ACC112 (cell line): ENCODE measurements at regions not wholly inside any gene's neighbourhood (a gene's known extent, or its start where the extent isn't known, plus 50 kb on each side); places are given as distances from the start of the nearest gene placed in this dataset.

ENCODE experiments used
- H2AFZ ChIP-seq: fragments of 200-600 bp; sonication (generic); one replicate; pipeline ENCODE4 v1.6.0; 2017; ENCODE audit warnings: antibody characterized with exemption, low read length; ENCODE audit not compliant: unreplicated experiment
- H3K27ac ChIP-seq: fragments of 200-600 bp; sonication (generic); 2 replicates; pipeline ENCODE4 v1.5.1; 2014; ENCODE audit warnings: low read depth, mild to moderate bottlenecking, antibody characterized with exemption, low read length, moderate library complexity
- H3K27me3 ChIP-seq: fragments of 200-600 bp; sonication (generic); 2 replicates; pipeline ENCODE4 v1.6.1; 2014; ENCODE audit warnings: mild to moderate bottlenecking, antibody characterized with exemption, low read length, moderate library complexity, mixed read lengths; ENCODE audit not compliant: insufficient read depth
- H3K36me3 ChIP-seq: fragments of 200-600 bp; sonication (generic); 2 replicates; pipeline ENCODE4 v1.6.1; 2016; ENCODE audit warnings: mild to moderate bottlenecking, antibody characterized with exemption, low read length, moderate library complexity, mixed read lengths; ENCODE audit not compliant: insufficient read depth
- H3K4me1 ChIP-seq: fragments of 200-600 bp; sonication (generic); one replicate; pipeline ENCODE4 v1.6.1; 2016; ENCODE audit warnings: low read length, mixed read lengths; ENCODE audit not compliant: insufficient read depth, unreplicated experiment, control insufficient read depth
- H3K4me3 ChIP-seq: fragments of 200-600 bp; sonication (generic); 2 replicates; pipeline ENCODE4 v1.5.1; 2014; ENCODE audit warnings: mild to moderate bottlenecking, low read depth, low read length
- H3K79me2 ChIP-seq: fragments of 200-600 bp; sonication (generic); one replicate; pipeline ENCODE4 v1.6.0; 2016; ENCODE audit warnings: low read length; ENCODE audit not compliant: control insufficient read depth, unreplicated experiment, insufficient read depth

DNA sequence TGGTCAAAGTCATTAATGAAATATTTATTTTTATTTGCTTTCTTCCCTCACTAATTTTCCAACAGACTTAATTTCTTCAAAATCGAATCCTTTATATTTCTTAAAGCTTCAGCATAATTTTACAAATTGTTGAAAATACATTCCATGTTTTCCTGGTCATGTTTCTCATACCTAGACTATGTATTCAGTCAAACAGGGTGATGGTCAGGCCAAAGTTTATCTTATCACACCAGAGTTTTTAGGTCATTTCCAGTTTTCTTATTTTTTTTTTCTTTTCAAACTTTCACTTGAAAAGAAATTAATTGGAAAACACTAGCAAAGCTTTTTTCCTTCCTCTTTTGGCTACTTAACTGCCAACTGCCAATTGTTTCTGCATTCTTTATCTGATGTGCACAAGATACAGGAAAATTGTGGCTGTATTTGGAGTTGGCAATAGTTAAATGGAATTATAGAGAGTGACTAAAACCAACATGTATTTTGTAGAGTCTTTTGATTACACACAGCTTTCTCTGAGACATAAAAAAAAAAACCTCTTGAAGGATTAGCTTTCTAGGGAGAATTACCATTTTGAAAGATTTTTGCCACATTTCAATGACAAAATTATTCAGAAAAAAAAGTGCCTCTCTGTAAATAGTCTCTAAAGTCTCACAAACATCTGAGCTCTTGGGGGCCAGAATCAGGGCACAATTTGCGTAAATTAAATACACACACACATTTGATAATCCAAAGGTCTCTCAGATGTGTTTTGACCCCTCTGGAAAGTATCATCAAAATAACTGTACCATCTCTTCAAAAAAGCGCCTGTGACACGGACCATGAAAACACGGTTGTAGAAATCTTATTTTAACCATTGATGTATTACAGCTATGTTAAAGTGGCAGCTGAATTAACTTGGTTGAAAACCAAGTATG, 603.2 kb upstream of the KCNMB2 start:
- H3K36me3 ChIP-seq: no peaks in the 10 kb centered on the region
- H3K27me3 ChIP-seq: no peaks in the 10 kb centered on the region
- no peaks in the 10 kb centered on the region for H3K79me2 ChIP-seq
- H3K4me3 ChIP-seq: no peak overlapping the region
- H2AFZ ChIP-seq: peak overlapping the region; percentile 52
- peak overlapping the region; percentile 57 for H3K27ac ChIP-seq
- peaks cover 54% of the 10 kb centered on the region for H3K4me1 ChIP-seq

DNA sequence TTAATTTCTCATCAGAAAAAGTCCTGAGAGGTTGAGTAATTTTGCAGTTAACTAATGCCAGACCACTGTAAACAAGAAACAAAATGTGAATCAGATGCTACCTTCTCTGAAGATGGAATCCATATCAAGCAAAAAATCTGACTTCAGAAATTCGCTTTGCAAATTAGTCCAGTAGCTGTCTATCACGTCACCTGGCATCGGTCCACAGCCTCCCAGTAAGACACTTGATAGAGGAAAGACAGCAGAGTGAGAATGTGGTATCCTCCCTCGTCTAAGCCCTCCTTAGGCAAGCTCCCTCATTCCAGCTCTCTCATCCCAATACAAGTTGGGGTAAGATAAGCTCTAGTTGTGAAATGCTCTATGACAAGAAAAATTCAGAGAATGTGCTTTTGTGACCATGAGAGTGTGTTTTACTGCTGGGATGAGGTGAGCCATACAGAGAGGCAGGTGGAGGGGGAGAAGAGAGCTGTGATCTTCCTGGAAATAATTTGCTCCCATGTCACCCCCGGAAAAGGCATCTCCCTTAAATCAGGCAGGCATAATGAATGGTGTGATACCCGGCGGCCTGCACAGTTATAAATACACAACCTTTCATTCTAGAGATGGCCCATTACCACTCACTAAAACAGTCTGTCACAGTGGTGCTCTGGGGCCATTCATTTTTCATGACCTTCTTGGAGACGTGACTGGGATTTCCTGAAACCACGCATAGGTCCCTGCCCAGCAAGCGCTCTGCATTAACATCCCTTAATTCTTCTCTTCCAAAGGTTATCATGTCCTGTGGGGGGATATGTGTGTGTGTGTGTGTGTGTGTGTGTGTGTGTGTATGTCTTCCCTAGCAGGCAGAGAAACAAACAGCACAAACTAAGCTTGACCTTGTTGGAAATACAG, 602.0 kb upstream of the KCNMB2 start:
- no peaks in the 10 kb centered on the region for H3K79me2 ChIP-seq
- no peak overlapping the region for H3K4me3 ChIP-seq
- no peaks in the 10 kb centered on the region for H3K36me3 ChIP-seq
- no peak overlapping the region for H2AFZ ChIP-seq
- H3K27ac ChIP-seq: no peak overlapping the region
- peaks cover 45% of the 10 kb centered on the region for H3K4me1 ChIP-seq
- H3K27me3 ChIP-seq: no peaks in the 10 kb centered on the region

DNA sequence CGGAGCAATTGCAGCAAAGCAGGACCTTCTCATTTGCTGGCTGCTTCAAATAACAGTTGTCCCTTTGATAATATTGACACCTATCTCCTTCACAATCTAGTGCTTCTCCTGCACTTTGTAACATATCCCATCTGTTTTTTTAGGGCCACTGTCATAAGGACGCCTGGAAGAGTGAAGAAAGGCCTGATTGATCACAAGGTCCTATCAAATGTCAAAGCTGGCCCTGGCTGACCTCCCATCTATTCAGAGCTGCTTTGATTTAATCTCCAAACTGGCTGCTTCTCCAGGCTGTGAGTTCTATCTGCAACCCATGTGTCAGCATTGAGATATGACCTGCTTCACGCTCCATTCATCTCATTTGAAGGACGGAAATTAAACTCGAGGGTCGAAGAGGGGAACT, 601.2 kb upstream of the KCNMB2 start:
- H3K4me3 ChIP-seq: no peak overlapping the region
- H3K4me1 ChIP-seq: peaks cover 41% of the 10 kb centered on the region
- no peak overlapping the region for H3K27ac ChIP-seq
- H3K79me2 ChIP-seq: no peaks in the 10 kb centered on the region
- no peaks in the 10 kb centered on the region for H3K36me3 ChIP-seq
- no peaks in the 10 kb centered on the region for H3K27me3 ChIP-seq
- no peak overlapping the region for H2AFZ ChIP-seq

DNA sequence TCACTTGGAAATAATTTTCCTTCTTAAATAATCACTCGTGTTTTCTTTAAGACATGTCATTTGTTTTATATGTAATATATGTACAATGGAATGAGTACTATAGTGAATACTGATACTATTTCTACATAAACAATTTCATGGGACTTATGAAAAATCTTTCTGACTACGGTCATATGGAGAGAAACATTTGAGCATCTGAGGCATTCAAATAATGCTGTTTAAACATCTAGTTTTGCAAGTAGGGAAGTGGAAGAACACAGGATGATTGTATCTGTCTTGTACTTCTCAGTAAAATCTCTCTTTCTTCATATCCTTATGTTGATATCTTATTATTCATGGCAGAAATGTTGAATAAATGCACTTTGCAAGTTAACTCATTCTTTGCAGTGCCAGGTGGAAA, 599.5 kb upstream of the KCNMB2 start:
- H2AFZ ChIP-seq: no peak overlapping the region
- H3K4me1 ChIP-seq: peaks cover 26% of the 10 kb centered on the region
- H3K36me3 ChIP-seq: no peaks in the 10 kb centered on the region
- no peaks in the 10 kb centered on the region for H3K79me2 ChIP-seq
- no peak overlapping the region for H3K27ac ChIP-seq
- no peaks in the 10 kb centered on the region for H3K27me3 ChIP-seq
- no peak overlapping the region for H3K4me3 ChIP-seq

- H2AFZ ChIP-seq: no peak overlapping the region
- no peaks in the 10 kb centered on the region for H3K79me2 ChIP-seq
- no peak overlapping the region for H3K27ac ChIP-seq
- peaks cover 18% of the 10 kb centered on the region for H3K4me1 ChIP-seq
- no peaks in the 10 kb centered on the region for H3K27me3 ChIP-seq
- H3K4me3 ChIP-seq: no peak overlapping the region
- no peaks in the 10 kb centered on the region for H3K36me3 ChIP-seq
These were observed 593.3 kb upstream of the KCNMB2 start for GRCh38 chr3:177942911-177943310.

GRCh38 chr3:177944228-177944661, 592.0 kb upstream of the KCNMB2 start:
- Histone ChIP-seq H3K79me2 (no peaks in the 10 kb centered on the region), H2AFZ (no peak overlapping the region), H3K27me3 (no peaks in the 10 kb centered on the region), H3K4me3 (no peak overlapping the region), H3K36me3 (no peaks in the 10 kb centered on the region), H3K4me1 (peaks cover 19% of the 10 kb centered on the region), H3K27ac (no peak overlapping the region)

- no peaks in the 10 kb centered on the region for H3K27me3 ChIP-seq
- H3K4me3 ChIP-seq: no peak overlapping the region
- peaks cover 19% of the 10 kb centered on the region for H3K4me1 ChIP-seq
- H3K79me2 ChIP-seq: no peaks in the 10 kb centered on the region
- H2AFZ ChIP-seq: no peak overlapping the region
- H3K27ac ChIP-seq: peak overlapping the region; percentile 79
- H3K36me3 ChIP-seq: no peaks in the 10 kb centered on the region
These were observed 590.2 kb upstream of the KCNMB2 start for GRCh38 chr3:177946048-177946447.

DNA sequence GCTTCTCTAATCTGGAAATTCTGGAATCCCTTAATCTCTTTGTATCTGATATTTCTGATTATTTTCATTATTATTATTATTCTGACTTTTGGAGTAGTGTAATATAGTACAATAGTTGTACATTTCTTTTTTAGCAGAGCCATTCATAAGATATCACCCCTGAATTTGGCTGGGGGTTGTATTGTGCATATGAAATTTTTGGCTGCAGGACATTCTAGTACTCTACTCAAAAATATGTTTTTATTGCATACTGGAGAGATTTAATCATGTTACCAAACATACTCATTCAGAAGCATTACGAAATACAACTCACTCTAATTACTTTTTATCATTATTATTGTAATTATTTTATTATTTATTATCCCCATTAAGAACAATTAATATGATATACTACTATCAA, 589.7 kb upstream of the KCNMB2 start:
- Histone ChIP-seq H3K4me3 (no peak overlapping the region), H2AFZ (no peak overlapping the region), H3K27me3 (no peaks in the 10 kb centered on the region), H3K79me2 (no peaks in the 10 kb centered on the region), H3K4me1 (peaks cover 19% of the 10 kb centered on the region), H3K27ac (peak overlapping the region; percentile 79), H3K36me3 (no peaks in the 10 kb centered on the region)

DNA sequence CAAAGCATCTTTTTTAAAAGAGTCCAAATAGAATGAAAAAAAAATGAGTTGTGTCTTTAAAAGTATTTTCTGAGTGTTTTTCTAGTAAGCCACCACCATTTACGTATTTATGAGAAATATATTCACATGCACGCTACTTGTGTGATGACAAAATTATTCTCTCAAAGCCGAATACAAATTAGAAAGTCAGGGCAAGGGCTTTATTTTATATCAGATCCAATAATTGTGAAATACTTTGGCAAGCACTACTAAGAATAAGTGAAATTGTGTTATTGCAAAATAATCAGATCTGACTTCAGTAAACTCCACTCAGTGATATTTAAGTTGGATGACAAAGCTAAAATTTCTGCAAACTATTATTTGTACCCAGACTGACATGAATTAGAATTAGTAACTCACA, 589.3 kb upstream of the KCNMB2 start:
- H3K27me3 ChIP-seq: no peaks in the 10 kb centered on the region
- H3K79me2 ChIP-seq: no peaks in the 10 kb centered on the region
- H3K36me3 ChIP-seq: no peaks in the 10 kb centered on the region
- peak overlapping the region; percentile 79 for H3K27ac ChIP-seq
- peak overlapping the region; percentile 49 for H2AFZ ChIP-seq
- H3K4me3 ChIP-seq: no peak overlapping the region
- H3K4me1 ChIP-seq: peaks cover 19% of the 10 kb centered on the region

- H3K27ac ChIP-seq: no peak overlapping the region
- peaks cover 19% of the 10 kb centered on the region for H3K4me1 ChIP-seq
- H3K79me2 ChIP-seq: no peaks in the 10 kb centered on the region
- H3K36me3 ChIP-seq: no peaks in the 10 kb centered on the region
- no peaks in the 10 kb centered on the region for H3K27me3 ChIP-seq
- no peak overlapping the region for H2AFZ ChIP-seq
- H3K4me3 ChIP-seq: no peak overlapping the region
These were observed 588.3 kb upstream of the KCNMB2 start for GRCh38 chr3:177947901-177948300.
